Fibroblast of skin of abdomen (primary cell): ENCODE measurements at regions not wholly inside any gene's neighbourhood (a gene's known extent, or its start where the extent isn't known, plus 50 kb on each side); places are given as distances from the start of the nearest gene placed in this dataset.

ENCODE experiments used
- DNase-seq: peaks from one replicate; pipeline ENCODE4 v3.0.0-alpha.2; 2013

DNA sequence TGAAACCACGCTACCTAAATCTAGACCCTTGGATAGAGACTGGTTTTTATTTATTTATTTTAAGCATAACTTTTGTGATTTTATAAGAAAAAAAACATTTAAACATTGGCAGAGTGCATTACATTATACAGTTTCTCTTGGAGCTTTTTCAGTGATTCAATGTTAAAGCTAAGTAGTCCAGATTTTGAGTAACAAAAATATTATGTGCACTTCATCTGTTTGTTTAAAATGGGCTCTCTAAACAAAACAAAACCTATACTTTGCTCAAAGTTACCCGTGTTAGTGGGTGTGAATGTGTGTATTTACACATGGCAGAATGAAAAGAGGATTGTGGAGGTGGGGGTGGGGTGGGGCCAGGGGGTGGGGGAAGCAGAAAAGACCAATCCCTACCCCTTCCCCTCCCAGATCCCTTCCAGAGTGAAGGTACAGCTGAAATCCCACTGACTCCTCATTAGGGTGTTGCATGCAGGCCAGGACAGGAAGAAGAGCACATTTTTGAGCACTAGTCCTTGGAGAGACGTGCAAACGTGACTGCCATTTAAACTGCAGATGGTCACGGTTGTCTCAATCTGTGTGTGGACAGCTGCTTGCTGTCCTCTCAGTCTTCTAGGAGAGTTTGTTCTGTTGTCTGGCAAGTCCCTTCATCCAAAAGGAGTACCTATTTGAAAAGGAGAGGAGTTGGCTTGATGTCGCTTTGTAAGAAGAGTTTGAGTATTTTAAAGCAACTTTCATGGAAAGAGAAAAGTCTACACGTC lies 303.0 kb downstream of the ICOS start:
- DNase-seq: no peak

DNA sequence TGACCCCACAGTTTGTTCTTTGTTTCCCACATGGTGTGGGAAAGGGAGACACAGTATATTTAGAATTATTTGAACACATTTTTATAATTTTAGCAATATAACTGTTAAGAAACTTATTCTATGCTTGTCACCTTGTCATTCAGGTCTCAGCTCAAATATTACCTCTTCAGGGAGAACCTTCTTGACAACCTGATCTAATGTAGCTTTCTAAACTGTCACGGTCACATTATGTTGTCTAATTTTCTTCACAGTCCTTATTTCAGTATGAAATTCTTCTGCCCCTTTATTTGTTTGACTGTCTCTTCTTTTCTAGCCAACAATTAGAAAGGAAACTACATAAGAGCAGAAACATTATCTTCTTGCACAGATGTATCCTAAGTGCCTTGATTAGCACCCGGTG lies 304.3 kb upstream of the PARD3B start:
- no peak for DNase-seq

DNA sequence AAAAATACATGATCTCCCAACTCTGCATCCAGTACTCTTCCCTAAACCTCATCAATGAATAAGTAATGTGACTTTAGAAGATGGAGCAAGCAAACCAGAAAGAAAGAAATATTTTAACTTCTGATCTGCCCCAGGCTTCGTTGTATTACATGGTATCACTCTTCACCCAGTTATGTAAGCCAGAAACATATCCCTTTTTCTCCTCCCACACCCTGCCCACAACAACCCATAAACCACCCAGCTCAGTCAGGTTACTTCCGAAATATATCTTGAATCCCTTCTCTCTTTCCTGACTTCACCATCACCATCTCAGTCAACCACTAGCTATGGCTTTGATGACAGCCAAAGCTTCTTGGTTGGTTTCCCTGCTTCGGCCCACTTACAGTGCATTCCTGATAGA lies 295.8 kb upstream of the PARD3B start:
- no peak for DNase-seq

DNA sequence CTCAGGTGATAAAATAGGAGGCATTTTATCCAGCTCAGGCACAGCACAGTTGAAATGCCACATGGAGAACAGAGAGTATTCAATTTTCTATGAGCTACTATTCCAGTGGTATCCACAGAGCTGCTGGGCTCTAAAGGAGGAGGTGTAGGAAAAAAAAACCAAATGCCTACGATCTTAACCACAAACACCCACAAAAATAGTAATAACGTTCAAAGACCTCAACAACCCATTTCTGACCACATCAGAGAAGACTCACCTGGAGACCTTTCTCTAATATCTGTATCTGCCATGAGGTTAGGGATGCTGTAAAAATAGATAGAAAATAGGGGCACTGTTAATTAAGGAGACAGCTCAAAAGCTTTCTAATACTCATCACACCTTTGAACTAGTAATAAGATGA lies 294.6 kb upstream of the PARD3B start:
- DNase-seq: no peak

DNA sequence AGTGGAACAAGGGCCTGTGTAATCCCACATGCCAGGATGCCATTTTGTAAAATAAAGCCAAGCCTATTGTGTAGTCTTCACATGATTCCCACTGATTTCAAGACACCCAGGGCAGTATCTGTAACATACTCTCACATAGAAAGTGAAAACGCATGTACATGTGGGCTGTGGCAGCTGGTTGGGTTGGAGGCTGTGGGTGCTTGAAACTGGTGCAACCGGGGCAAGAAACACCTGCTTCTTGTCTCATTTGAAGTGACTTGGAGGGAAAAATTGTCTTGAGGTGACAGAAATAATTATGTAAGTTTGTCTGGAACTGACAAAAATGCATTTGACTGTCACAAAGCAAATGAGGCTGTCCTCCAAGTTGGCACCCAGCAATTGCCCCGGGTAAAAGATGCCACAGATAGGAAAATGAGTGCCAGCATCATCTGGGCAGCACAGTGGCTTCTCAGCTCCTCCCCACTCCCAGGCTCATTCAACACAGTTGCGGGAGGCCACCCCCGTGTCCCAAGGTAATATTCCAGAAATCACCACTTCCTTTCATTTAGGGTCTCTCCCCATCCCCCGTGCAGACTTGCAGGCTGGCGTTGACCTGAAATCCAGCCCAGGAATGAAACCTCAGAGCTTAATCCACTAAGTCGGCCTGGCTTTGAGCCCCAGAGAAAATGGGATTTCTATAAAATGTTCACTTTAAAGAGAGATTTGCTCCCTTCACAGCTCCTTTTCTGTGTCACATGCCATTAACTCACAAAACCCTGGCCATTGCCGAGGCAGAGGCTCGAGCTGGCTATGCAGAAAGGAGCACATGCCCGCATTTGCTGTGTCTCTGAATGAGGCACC lies 293.9 kb upstream of the PARD3B start:
- DNase-seq: no peak

DNA sequence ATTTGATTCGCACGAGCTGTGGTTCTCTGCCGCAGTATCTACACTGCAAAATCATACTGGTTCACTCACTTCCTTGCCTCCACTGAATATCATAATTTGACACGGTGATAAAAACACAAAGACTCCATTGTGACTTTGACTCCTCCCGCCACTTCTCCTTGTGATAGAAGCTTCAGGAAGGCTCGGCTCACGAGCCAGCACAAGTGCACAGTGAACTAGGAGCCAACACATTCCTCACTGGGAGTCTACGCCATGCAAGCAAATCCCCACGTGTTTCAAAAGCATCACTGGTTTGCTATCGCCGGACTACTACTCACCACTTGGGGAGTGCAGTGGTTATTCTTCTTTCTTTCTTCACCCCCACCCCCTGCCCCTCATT lies 293.3 kb upstream of the PARD3B start:
- DNase-seq: no peak

DNA sequence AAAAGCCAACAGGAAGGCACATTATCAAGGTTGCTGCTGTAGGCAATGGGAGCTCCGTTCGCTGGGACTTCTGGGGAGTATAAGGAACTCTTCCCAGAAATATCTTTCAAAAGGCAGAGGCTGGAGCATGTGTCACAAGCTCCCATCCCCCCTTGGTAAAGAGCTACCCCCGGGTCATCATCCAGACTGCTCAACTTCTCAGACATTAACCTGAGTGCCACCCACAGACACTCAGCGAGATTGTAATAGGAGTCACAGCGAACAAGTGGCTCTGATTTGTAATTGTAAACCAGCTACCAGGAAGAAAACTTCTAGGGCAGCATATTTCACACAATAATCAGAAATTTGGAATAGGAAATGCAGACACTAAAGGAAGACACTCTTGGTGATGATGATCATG lies 290.2 kb upstream of the PARD3B start:
- no peak for DNase-seq

DNA sequence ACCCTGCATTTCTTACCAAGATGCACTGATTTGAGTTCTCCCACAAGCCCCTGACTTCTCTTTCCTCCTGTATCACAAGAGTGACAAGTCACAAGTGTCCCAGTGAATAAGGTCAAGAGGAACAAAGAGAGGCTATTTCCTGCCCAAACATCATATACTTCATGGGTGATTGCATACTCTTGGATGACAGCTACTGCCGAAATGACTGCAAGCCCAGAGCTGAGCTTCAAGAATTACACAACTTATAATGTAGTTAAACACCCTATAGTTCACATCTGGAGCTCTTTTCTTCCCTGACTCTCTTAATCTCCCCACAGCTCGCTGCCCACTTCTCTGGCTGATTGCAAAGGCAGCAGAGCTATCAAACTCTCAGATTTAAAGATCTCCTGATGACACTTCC lies 289.7 kb upstream of the PARD3B start:
- no peak for DNase-seq

DNA sequence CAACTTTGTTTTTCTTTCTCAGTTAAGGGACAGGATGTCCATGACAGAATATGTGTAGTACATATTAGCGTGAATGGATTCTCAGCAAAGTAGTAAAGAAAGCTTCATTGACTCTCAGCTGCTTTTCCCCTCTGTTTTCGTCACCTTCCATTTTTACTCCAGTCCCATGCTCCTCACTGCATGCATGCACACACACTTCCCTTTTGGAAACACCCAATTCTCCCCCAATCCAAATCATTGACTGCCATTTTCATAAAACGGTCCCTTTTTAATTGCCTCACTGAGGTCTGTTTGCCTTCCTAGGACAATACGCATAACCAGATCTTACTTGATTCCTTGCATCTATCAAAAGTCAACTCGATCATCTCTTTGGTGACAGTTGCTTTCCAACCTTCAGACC lies 287.5 kb upstream of the PARD3B start:
- DNase-seq: no peak

DNA sequence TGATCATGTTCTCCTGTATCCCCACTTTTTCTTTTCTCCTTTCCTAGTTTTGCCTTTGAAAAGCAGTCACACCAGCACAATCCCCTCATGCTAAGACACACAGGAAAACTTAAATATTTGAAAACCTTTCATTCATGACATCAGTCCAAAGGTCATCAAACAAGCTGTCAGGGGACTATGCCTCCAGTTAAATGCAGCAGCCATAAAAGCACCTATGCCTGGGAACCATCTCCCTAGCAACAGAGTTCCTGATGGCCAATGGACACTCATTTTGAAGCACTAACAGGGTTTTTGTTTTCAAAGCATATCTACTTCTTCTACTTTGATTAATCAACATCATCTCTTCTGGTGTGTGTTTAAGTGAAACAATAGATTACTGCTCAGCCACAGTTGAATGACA lies 286.4 kb upstream of the PARD3B start:
- DNase-seq: no peak

DNA sequence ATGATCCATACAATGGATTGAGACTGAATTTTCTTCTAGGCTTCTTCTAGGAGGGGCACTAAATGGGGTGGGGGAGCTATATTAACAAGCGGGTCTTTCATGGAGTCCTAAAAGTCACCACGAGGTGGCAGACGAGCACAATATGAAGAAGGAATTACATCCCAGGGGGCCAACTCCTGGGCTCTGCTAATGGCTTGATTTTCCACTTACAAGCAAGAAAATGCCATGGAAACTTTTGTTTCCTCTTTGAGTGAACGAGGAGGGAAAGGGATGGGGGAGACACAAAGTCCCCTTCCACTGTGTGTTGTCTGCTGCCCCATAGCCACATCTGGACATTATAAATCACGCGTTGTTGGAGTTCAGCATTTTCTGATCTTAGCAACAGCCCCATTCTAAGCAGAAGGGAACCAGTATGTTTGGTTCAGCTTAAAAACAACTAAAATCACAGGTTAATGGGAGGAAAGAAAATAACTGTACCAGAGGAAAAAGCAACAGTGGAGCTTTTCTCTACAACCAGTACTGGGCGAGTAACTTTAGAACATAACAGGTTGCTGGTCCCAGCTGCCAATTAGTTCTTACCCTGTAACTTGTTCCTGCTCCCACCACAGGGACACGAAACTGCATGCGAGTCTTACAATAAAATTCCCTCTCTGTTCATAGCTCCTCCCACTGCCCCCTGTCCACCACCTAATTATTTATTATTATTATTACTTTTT lies 285.0 kb upstream of the PARD3B start:
- DNase-seq: peak; percentile 71

DNA sequence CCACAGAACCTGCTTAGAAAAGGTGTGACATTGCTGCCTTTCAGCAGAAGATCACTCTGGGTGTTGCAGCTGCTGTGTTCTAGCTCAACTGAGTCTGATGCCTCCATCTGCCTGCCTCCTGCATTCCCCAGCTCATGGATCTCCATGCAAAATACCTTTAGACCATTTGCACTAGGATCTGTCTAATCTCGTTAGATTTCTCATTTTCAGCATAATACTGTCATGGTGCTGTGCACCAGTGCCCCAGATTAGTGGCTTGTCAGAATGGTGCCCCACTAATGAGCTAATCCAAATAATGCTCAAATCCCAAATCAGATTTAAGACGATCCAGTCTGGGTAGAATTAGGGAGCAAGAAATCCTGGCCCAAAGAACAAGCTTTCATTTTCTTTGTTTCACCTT lies 284.4 kb upstream of the PARD3B start:
- no peak for DNase-seq

DNA sequence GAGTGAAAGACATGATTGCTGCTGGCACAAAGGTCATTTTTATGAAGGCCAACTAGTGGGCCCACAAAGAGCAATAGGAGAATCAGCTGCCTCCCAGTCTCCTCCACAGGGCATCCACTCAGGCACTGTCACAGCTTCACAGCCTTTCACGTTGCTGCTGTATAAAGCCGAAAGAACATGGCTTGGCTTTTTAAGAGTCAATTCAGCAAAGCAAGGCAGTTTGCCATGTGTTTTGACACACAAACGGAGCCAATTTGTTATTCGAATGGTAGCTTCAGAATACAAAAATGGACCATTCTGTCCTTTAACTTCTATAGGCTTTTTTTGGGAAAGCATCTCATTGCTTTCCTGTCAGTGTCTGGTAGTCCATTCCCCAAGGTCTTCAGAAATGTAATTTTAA lies 283.4 kb upstream of the PARD3B start:
- no peak for DNase-seq

DNA sequence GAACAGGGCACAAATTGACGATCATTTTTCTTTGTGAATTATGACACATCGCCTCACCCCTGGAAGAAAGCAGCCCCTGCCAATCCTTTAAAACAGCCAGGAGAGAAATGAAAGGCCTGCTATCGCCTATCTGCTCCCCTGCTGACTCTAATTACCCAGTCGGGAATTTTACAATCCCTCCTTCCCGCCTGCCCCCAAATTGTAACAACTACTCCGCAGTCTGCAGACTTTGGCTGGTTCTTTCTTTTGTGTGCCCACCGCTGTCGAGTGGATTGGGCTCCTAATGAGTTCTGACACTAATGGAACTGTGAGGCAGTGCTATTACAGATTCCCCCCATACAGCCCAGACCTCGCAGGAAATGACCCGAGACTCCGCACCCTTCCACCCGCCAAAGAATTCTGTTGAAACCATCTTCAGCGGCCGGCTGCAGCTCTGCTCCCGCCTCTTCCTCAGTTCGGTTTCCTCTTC lies 281.2 kb upstream of the PARD3B start:
- no peak for DNase-seq

DNA sequence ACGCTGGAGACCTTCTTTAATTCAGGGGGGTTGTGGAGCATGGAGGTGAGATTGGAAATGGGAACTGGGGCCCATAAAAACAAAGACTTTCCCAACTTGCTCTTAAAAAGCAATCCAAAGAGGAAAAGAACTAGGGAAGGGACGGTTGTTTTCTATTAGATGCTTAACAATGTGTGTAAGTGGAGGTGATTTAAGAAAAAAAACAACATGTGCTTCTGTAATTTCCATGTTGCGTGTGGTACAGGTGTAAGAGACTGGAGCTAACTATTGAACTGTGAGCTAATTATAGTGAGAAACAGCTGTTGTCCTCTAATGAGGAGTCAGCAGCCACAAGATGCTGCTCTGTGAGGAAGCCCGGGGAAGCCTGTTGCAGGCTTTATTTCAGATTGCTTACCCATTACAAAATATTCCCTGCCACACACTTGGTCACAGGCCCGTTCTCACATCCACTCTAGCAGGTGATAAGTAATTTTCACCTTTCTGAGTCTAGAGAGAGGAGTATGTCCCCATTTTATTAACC lies 280.6 kb upstream of the PARD3B start:
- no peak for DNase-seq

DNA sequence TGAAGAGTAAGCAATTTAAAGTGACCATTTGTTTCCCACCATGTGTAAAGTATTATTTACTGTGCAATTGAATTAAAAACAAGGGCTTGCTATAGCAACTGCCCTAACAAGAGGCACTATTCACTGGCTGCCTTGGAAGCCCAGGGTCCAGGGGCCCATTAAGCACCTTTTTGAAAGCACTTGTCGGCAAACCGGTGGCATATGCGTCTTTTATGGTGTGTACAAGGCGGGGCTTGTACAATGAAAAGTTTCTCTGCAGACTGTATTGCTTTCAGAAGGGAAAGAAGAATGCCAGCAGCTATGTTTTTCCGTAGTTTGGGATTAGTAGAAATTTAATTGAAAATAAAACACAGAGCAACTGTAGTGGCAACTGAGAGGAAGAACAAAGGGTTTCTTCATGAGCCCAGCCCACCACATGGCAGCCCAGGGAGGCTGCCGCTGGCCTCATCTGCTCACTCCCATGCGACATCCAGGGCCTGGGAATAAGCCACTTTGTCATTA lies 279.5 kb upstream of the PARD3B start:
- DNase-seq: no peak

DNA sequence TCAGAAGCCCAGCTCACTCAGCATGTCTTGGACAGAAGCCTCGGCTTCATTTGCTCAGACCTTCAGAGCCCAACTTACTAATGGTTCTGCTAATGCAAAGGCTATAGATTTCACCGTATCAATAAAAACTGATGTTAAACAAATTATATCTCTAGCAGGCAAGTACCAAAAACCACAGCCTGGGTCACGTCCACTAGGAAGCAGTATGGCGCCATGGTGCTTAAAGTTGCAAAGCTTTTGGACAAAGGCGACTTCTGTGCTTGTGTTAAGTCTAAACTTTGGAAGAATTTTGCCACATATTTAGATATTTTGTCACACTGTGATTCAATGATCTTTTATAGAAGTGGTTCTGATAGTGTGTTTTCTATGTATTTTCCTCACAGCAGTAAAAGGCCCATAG lies 276.8 kb upstream of the PARD3B start:
- no peak for DNase-seq

DNA sequence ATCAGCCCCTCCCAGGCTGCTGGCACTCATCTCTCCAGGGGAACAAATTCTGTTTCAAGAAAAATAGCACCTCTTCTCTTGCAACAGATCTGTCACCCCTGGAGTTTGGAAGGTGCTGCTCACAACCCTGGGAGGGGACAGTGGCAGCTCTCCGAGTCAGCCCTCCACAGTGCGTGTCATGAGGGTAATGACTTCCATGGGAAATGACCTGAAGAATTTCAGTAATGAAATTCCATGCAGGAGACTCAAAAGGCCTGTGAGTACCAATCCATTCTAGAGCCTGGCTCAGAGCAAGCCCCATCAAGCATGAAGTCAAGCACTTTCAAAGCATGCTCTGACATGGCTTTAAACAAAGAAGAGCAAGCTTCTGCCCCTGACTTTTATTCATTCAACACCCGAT lies 276.3 kb upstream of the PARD3B start:
- DNase-seq: no peak

DNA sequence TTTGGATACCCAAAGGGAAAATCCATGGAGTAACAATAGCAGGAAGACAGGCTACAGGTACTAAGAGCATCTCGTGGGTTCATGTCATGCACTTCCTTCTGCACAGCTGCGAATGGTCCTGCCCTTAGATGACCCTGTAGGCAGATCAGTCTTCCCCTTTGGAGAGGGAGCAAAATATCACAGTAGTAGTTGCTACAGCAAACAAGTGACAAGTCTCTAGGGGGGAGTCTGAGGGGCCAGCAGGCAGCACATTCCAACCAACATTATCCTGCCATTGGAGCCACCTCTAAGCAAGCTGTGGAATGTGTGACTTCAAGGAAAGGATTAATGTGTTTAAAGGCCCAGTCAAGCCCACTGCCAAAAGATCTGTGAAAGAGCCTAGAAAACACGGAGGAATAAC lies 273.2 kb upstream of the PARD3B start:
- no peak for DNase-seq

DNA sequence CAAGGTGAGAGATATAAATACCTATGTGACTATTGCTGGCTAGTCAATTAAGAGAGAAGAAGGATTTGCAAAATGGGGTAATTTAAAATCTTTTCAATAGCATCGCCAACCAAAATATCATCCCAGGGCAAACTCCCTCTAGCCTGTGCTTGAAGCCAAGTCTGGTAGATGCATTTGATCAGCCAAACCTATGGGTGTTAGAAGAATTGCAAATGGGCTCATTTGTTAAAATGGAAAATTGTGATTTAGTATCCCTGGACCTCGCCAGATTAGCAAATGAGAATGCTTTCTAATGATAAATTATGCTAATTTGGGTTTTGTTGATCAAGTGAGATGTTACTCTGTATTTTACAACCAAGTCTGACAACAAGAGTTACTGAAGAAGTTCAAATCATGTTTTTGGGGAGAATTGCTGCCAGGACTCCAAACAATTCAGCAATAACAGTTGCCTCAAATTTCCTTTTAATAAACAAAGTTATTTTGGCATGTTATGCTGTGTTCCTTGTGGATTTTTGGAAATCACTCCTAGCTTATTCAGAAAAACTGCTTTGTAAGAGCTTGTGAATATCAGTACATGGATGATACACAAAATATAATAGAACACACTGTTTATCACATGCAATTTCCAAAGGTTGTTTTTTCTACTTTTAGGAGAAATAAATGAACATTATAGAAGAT lies 272.5 kb upstream of the PARD3B start:
- DNase-seq: no peak

DNA sequence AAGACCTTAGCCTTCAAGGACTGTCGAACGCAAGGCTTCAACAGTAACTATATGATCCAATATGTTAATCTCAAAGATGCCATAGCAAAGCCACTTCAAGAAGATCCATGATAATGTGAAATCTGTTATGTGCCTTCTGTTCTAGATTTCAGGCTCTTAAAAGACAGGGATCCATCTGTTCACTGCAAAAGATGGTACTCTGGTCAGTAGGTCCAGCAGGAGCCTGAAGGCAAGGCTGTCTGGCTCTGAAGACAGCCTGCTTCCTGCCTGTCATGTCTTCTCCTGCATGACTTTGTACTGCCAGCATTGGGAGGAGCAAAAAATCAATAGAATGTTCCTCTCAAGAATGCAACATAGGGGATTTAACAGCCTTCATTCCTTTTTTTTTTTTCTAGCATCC lies 270.8 kb upstream of the PARD3B start:
- no peak for DNase-seq

DNA sequence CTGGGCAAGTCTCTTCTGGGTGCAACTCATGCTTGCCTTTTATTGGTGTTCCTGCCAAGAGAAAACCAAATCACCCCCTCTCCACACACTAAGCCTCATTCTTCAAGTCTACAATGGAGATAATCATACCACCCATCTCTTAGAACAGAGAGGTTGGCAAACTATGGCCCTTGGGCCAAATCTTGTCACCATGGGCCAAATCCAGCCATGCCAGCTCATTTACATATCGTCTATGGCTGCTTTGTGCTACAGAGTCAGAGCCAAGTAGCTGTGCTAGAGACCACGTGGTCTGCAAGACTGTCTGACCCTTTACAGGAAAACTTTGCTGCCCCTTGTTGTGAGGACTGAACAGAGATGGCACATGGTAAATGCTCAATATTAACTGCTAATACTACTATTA lies 270.3 kb upstream of the PARD3B start:
- no peak for DNase-seq

DNA sequence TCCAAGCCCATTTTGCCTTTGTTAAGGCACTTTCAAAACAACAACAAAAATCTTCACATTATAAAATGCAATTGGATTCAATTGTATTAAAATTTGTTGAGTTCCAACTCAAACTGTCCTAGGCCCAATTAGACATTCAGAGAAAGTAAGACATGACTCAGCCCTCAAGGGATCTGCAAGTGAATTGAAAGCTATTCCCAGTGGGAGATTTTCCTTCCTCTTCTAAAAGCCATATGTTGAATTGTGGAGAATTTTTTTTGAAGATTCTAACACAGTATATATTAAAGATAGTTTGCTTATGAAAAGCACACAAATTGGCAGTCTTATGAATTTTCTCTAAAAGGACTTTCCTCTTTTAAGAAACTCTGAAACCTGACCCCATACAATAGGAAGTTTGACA lies 268.0 kb upstream of the PARD3B start:
- no peak for DNase-seq
